ENCODE measurements at regions not wholly inside any gene's neighbourhood (a gene's known extent, or its start where the extent isn't known, plus 50 kb on each side); places are given as distances from the start of the nearest gene placed in this dataset.
"Not testable (repeated sequence)": the region's sequence is repeated elsewhere in the genome, so short reads cannot be mapped to it uniquely, and the experiment has no call there.

DNA sequence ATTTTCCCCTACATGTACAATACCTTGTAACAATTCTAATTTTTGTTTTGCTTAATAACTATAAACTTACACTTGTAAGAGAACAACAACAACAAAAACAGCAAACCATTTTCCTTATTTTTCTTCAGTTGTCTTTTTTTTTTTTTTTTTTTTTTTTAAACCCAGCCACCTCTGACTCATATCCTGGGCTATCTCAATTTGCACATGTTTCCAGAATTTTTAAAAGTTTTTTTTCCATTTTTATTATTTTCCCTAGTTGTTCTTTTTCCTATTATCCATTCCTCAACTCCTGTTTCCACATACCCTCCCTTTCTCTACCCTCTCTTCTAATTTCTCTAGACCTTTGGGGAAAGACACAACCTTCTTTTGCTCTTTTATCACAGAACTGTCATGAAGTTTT is 112.5 kb downstream of the EFEMP1 start:
- no peak for DNase-seq

GRCh38 chr2:55810622-55811020 is 113.0 kb downstream of the EFEMP1 start:
- DNase-seq = no peak

GRCh38 chr2:55809875-55810621 is 113.5 kb downstream of the EFEMP1 start:
- peak; percentile 18 for DNase-seq

- no peak for DNase-seq
These were observed 114.3 kb upstream of the PNPT1 start for GRCh38 chr2:55807900-55808299.

DNA sequence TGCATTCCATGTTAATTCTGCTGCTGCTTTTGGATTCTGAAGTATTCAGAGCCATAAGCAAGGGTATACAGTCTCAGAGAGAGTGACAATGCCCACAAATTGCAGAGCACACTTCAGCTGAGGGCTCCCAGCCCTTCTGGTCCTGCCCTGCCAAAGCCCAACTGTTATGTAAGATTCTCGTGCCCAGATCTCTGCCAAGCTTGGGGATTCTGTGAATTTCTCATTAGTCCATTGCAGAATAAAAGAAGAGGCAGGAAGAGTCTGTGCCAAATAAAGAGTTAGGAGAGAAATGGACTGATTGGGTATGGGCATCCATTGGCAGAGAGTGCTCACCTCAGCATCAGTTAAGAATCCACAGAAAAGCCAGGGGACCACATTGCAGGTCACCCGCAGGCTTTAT is 112.0 kb upstream of the PNPT1 start:
- DNase-seq = no peak

- DNase-seq = peak; percentile 17
These were observed 110.9 kb upstream of the PNPT1 start for GRCh38 chr2:55804535-55804934.

- no peak for DNase-seq
These were observed 108.4 kb upstream of the PNPT1 start for GRCh38 chr2:55802067-55802466.

DNA sequence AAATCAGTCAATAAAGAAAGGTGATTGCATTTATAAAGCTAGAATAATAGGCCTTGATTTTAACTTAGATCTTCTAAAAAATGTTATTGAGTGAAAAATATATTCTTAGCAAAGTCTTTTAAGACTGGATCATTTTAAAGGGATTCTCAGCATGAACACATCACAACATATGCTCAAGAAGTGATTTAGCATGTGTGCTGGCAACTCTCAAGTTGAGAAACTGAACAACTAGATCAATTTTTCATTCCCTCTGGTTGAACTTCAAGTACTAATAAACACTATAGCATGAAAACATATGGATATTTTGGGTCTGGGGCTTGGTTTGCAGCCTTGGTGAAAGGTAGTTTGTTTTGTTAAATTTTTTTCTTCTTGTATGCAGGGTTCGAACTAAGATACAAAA is 107.8 kb upstream of the PNPT1 start:
- DNase-seq = peak; percentile 16

DNA sequence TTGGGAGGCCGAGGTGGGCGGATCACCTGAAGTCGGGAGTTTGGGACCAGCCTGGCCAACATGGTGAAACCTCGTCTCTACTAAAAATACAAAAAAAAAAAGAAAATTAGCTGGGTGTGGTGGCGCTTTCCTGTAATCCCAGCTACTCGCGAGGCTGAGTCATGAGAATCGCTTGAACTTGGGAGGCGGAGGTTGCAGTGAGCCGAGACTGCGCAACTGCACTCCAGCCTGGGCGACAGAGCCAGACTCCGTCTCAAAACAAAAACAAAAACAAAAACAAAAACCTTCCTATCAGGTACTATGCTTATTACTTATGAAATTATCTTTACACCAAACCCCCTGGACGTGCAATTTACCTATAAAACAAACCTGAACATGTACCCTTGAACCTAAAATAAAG is 106.0 kb upstream of the PNPT1 start:
- not testable (repeated sequence) for DNase-seq

GRCh38 chr2:55796121-55796520 is 102.5 kb upstream of the PNPT1 start:
- DNase-seq = no peak

DNA sequence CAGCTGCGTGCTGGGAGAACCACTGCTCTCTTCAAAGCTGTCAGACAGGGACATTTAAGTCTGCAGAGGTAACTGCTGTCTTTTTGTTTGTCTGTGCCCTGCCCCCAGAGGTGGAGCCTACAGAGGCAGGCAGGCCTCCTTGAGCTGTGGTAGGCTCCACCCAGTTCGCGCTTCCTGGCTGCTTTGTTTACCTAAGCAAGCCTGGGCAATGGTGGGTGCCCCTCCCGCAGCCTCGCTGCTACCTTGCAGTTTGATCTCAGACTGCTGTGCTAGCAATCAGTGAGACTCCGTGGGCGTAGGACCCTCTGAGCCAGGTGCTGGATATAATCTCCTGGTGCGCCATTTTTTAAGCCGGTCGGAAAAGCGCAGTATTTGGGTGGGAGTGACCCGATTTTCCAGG is 100.0 kb upstream of the PNPT1 start:
- not testable (repeated sequence) for DNase-seq

GRCh38 chr2:55786280-55786679 is 92.6 kb upstream of the PNPT1 start:
- no peak for DNase-seq

DNA sequence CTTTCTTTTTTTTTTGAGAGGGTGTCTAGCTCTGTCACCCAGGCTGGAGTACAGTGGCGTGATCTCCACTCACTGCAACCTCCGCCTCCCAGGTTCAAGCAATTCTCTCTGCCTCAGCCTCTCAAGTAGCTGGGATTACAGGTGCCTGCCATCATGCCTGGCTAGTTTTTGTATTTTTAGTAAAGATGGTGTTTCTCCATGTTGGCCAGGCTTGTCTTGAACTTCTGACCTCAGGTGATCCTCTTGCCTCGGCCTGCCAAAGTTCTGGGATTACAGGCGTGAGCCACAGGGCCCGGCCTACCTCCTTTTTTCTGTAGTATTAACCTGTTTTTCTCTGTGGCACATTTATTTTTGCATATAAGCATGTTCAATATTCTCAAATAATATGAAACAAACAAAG is 90.1 kb upstream of the PNPT1 start:
- not testable (repeated sequence) for DNase-seq

- DNase-seq = no peak
These were observed 89.0 kb upstream of the PNPT1 start for GRCh38 chr2:55782528-55783173.

GRCh38 chr2:55781542-55781941 is 87.9 kb upstream of the PNPT1 start:
- no peak for DNase-seq

- DNase-seq = no peak
These were observed 87.1 kb upstream of the PNPT1 start for GRCh38 chr2:55780697-55781096.

DNA sequence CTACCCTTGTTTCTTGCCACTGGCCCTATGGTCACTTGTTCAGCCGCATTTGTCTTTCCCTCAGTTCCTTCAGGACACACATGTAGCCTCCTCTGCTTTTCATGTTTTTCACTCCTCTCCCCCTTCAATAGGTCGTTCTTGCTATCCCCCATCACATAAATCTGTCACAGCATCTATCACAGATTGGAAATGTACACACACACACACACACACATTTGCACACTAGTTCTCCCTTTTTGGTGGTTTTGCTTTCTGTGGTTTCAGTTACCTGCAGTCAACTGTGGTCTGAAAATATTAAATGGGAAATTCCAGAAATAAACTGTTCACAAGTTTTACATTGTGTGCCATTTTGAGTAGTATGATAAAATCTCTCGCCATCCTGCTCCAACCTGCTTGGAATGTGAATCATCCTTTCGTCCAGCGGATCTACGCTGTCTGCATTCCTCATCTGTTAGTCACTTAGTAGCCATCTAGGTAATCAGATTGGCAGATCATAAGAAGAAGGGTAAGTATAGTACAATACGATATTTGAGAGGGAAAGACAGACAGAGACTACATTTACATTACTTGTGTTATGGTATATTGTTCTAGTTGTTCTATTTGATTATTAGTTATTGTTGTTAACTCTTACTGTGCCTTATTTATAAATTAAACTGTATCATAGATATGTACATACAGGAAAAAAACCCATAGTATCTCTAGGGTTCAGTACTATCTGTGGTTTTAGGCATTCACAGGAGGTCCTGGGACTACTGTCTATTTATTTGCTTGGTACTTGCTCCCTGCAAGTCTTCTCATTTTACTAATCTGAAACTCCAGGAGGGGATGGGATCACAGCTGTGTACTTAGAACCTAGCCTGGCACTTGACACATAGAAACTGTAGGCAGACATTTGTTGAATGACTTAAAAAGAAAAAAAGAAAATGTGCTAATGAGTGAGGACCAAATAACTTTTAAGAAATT is 86.1 kb upstream of the PNPT1 start:
- DNase-seq = no peak

DNA sequence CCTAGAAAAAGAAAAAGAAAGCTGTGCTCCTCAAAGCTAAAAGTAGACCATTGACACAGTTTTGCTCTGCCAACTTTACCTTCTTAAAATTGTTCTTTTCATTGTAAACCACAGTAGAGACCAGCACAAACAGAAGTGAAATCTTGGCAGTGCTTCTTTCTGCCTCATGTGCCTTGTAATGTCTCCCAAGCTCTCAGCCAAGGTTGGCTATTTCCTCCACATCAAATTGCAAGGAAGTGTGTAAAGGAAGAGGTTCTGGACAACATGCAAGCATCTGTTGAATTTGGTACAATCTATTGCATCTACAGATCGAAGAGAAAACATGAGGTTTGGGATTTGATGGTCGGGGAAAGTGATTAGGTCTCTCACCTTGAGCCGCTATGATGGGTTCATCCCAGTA is 83.3 kb upstream of the PNPT1 start:
- no peak for DNase-seq

DNA sequence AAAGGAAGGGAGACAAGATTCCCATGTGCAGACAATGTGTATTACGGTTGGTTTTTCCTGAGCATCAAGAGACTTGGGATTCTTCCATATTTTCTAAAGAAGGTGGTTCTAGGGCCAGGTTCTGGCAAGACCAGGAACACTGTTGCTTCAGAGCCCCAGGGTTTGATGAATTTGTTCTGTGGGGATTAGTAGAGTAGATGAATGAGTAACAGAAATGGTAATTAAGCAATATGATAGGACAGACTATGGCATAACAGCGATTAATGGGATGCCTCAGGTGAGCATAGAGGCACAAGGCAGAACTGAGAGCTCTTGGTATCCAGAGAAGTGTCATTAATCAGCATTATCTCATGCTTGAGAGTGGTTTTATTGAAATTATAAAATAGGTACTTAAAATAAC is 82.8 kb upstream of the PNPT1 start:
- no peak for DNase-seq

DNA sequence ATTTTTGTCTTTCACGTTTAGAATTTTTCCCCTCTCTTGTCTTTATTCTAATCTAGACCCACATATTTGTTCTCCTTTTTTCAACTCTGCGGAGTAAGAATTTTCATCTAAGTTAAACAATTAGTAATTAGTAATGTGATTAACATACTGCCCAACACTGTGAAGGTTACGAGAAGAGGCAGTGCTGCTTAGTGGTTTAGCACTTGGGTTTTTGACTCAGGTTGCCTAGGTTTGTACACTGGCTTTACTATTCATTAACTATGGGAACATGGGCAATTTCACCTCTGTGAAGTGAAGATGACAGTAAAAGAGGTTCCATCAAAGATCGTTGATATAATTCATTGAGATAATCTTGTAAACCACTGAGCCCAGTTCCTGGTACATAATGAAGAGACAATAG is 82.2 kb upstream of the PNPT1 start:
- no peak for DNase-seq

DNA sequence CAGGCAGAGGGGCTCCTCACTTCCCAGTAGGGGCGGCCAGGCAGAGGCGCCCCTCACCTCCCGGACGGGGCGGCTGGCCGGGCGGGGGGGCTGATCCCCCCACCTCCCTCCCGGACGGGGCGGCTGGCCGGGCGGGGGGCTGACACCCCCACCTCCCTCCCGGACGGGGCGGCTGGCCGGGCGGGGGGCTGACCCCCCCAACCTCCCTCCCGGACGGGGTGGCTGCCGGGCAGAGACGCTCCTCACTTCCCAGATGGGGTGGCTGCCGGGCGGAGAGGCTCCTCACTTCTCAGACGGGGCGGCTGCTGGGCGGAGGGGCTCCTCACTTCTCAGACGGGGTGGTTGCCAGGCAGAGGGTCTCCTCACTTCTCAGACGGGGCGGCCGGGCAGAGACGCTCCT is 80.0 kb upstream of the PNPT1 start:
- DNase-seq = not testable (repeated sequence)

DNA sequence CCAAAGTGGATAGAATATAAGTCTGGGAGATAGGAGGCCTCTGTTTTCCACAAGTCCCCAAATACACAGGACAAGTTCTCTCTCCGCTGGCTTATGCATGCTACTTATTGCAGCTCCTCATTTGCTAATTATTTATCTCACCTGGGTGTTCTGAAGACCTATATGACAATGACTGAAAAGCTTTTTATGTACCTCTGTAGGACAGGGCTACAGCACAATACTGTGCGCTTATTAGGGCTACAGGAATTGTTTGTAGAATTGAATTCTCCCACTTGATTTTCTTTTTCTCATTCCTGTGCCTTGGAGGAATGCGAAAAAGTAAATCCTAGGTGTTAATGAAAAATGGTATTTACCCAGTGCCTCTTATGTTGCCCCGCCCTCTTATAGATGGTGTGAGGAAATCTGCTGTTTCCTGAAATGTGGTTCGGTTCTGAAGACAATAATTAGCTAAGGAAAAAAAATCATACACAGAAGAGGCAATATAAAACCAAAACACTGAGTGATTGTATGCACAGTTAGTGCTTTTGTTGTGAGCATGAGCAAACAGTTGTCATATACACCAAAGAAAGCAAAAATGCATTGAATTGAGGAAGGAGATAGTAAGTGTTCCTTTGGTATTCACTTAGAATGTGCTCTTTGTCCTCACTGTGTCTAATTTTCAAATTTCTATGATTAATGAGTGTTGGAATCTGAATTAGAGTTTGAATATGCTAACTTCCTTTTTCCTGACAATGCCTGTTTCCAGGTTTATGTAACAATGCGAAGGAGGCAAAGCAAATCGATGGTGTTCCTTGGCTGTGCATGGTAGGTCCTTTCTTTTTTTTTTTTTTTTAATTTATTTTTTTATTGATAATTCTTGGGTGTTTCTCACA is 78.7 kb upstream of the PNPT1 start:
- no peak for DNase-seq
